SK-N-SH (cell line): ENCODE measurements at regions not wholly inside any gene's neighbourhood (a gene's known extent, or its start where the extent isn't known, plus 50 kb on each side); places are given as distances from the start of the nearest gene placed in this dataset.

Experiments
- CTCF ChIA-PET: fragments of 300-600, 350-600 bp; formaldehyde crosslinking; extraction: SDS; loops from one replicate; lab custom pipeline; 2021; lab: Yijun Ruan, JAX
- POLR2A ChIA-PET: fragments of 350-600 bp; sonication (Branson Sonifier 250); formaldehyde crosslinking; extraction: SDS; loops from one replicate; lab custom pipeline; 2020; ENCODE audit warnings: antibody characterized with exemption, inconsistent platforms; lab: Yijun Ruan, JAX
- DNase-seq: peaks from one replicate; pipeline ENCODE4 v3.0.0; 2012
- H2AFZ ChIP-seq: fragments of 200-600 bp; sonication (generic); 2 replicates; pipeline ENCODE4 v1.8.1; 2016; ENCODE audit warnings: antibody characterized with exemption, mild to moderate bottlenecking, low read depth
- H3F3A ChIP-seq: fragments of 200-600 bp; sonication (generic); replicated peaks from 2 replicates; pipeline ENCODE3; 2016; ENCODE audit warnings: antibody characterized with exemption, mild to moderate bottlenecking; ENCODE audit not compliant: insufficient read depth
- H3K27ac ChIP-seq, 2 experiments: fragments of 200-500 bp in 1 of 2; fragments of 200-600 bp in 1 of 2; sonication (Bioruptor generic) in 1 of 2; sonication (generic), shearing (Covaris generic) in 1 of 2; 2 replicates each; pipeline versions ENCODE4 v1.5.1 to v1.6.1; 2014 to 2016; ENCODE audit warnings: low read depth in 2 of 2, inconsistent platforms in 1 of 2, low read length in 1 of 2, mild to moderate bottlenecking in 1 of 2, mixed read lengths in 1 of 2
- H3K27me3 ChIP-seq: fragments of 200-600 bp; sonication (generic), shearing (Covaris generic); 2 replicates; pipeline ENCODE4 v1.6.1; 2016; ENCODE audit warnings: mixed run types; ENCODE audit not compliant: insufficient read depth
- H3K36me3 ChIP-seq, 2 experiments: fragments of 200-500 bp in 1 of 2; fragments of 200-600 bp in 1 of 2; sonication (Bioruptor generic) in 1 of 2; sonication (generic) in 1 of 2; replicated peaks in 1 of 2; 2 replicates each; pipeline versions ENCODE3 to v1.5.1; 2014 to 2016; ENCODE audit warnings: low read length in 1 of 2, mild to moderate bottlenecking in 1 of 2; ENCODE audit not compliant: insufficient read depth in 2 of 2, control insufficient read depth in 1 of 2
- H3K4me1 ChIP-seq, 2 experiments: fragments of 200-500 bp in 1 of 2; fragments of 200-600 bp in 1 of 2; sonication (Bioruptor generic) in 1 of 2; sonication (generic), shearing (Covaris generic) in 1 of 2; 2 replicates each; pipeline versions ENCODE4 v1.5.1 to v1.6.1; 2014 to 2016; ENCODE audit warnings: low read depth in 1 of 2, low read length in 1 of 2, mixed run types in 1 of 2; ENCODE audit not compliant: insufficient read depth in 2 of 2, control insufficient read depth in 1 of 2
- H3K4me2 ChIP-seq: fragments of 200-600 bp; sonication (generic), shearing (Covaris generic); 2 replicates; pipeline ENCODE4 v1.6.1; 2017; ENCODE audit warnings: mixed run types
- H3K4me3 ChIP-seq, 2 experiments: fragments of 200-500 bp in 1 of 2; fragments of 200-600 bp in 1 of 2; sonication (Bioruptor generic) in 1 of 2; sonication (generic), shearing (Covaris generic) in 1 of 2; 2 replicates each; pipeline versions ENCODE4 v1.5.1 to v1.8.1; 2014 to 2016; ENCODE audit warnings: low read depth in 2 of 2, inconsistent platforms in 1 of 2, low read length in 1 of 2, mild to moderate bottlenecking in 1 of 2, mixed read lengths in 1 of 2, moderate library complexity in 1 of 2
- H3K79me2 ChIP-seq: fragments of 200-600 bp; sonication (generic); 2 replicates; pipeline ENCODE4 v1.8.1; 2017; ENCODE audit warnings: mild to moderate bottlenecking; ENCODE audit not compliant: insufficient read depth
- H3K9ac ChIP-seq: fragments of 200-600 bp; sonication (generic); 2 replicates; pipeline ENCODE4 v1.6.1; 2017; ENCODE audit warnings: mixed run types
- H3K9me2 ChIP-seq: fragments of 200-600 bp; sonication (generic); 2 replicates; pipeline ENCODE4 v1.6.1; 2017; ENCODE audit warnings: mixed run types
- H3K9me3 ChIP-seq: fragments of 200-600 bp; sonication (generic); 2 replicates; pipeline ENCODE4 v1.6.1; 2017; ENCODE audit warnings: mixed run types, mild to moderate bottlenecking, moderate library complexity
- H4K20me1 ChIP-seq: fragments of 200-600 bp; sonication (generic); 2 replicates; pipeline ENCODE4 v1.6.1; 2017; ENCODE audit warnings: mild to moderate bottlenecking, mixed run types; ENCODE audit not compliant: insufficient read depth
- CHD2 ChIP-seq: fragments of 150-350 bp; IDR thresholded peaks from 2 replicates; pipeline ENCODE4 v1.6.1; 2018; ENCODE audit warnings: low read length; ENCODE audit not compliant: partially characterized antibody
- CTCF ChIP-seq: fragments of 200-600 bp; sonication (generic); IDR thresholded peaks from 2 replicates; pipeline ENCODE4 v1.6.1; 2017; ENCODE audit warnings: antibody characterized with exemption, mild to moderate bottlenecking, moderate library complexity
- EZH2phosphoT487 ChIP-seq: fragments of 200-600 bp; sonication (generic); IDR thresholded peaks from 2 replicates; pipeline ENCODE4 v1.6.1; 2017; ENCODE audit warnings: low read depth, mixed run types, mild to moderate bottlenecking, antibody characterized with exemption, moderate library complexity, borderline replicate concordance
- FOXJ3 ChIP-seq: sonication (generic); formaldehyde crosslinking; IDR thresholded peaks from 2 replicates; pipeline ENCODE4 v1.5.1; 2020; ENCODE audit warnings: mild to moderate bottlenecking, missing genetic modification reagents
- GABPA ChIP-seq: IDR thresholded peaks from 2 replicates; pipeline ENCODE4 v1.4.0; 2012; ENCODE audit warnings: low read depth, mild to moderate bottlenecking
- GATA2 ChIP-seq: sonication (generic); formaldehyde crosslinking; IDR thresholded peaks from 2 replicates; pipeline ENCODE4 v1.5.0; 2020; ENCODE audit warnings: mild to moderate bottlenecking, missing genetic modification reagents
- MXI1 ChIP-seq: IDR thresholded peaks from 2 replicates; pipeline ENCODE4 v1.6.1; 2012; ENCODE audit warnings: mild to moderate bottlenecking, low read depth, low read length, improper control_type of control experiment
- PBX3 ChIP-seq: IDR thresholded peaks from 2 replicates; pipeline ENCODE4; 2012
- RCOR1 ChIP-seq: fragments of 150-350 bp; IDR thresholded peaks from 2 replicates; pipeline ENCODE4 v1.6.1; 2017; ENCODE audit warnings: antibody characterized with exemption, low read length
- RXRA ChIP-seq: IDR thresholded peaks from 2 replicates; pipeline ENCODE4 v1.4.0; 2012; ENCODE audit warnings: low read depth, mild to moderate bottlenecking, borderline replicate concordance
- WGBS: methylation state at CpG from one replicate; pipeline ENCODE4 v1.1.6; 2017; ENCODE audit warnings: low lambda C conversion rate; 5-methylcytosine and 5-hydroxymethylcytosine counted together
- TF ChIP-seq, protein P1 (sequence below): fragments of 150-350 bp; IDR thresholded peaks from 2 replicates; pipeline ENCODE4 v1.6.1; 2017; ENCODE audit warnings: antibody characterized with exemption, low read length, low read depth, borderline replicate concordance
- TF ChIP-seq, protein P2 (sequence below): IDR thresholded peaks from 2 replicates; pipeline ENCODE4 v1.6.1; 2012; ENCODE audit warnings: mild to moderate bottlenecking, low read depth, low read length, moderate library complexity
- TF ChIP-seq, protein P3 (sequence below): IDR thresholded peaks from 2 replicates; pipeline ENCODE4 v1.4.0; 2012; ENCODE audit warnings: low read depth, borderline replicate concordance

DNA sequence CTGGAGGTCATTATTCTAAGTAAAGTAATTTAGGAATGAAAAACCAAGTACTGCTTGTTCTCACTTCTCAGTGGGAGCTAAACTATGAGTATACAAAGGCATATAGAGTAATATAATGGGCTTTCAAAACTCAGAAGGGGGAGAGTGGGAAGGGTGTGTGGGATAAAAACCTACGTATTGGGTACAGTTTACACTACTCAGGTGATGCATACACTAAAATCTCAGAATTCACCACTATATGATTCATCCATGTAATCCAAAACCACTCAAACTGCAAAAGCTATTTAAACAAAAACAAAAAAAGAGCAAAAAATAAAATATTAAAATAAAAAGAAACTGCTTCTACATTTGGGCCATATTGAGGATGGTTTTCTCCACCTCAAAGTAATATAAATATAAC lies 623.3 kb downstream of the NSUN3 start (continued):
- TF ChIP-seq PBX3 (no peak), RXRA (no peak), EZH2phosphoT487 (no peak), CTCF (no peak)

DNA sequence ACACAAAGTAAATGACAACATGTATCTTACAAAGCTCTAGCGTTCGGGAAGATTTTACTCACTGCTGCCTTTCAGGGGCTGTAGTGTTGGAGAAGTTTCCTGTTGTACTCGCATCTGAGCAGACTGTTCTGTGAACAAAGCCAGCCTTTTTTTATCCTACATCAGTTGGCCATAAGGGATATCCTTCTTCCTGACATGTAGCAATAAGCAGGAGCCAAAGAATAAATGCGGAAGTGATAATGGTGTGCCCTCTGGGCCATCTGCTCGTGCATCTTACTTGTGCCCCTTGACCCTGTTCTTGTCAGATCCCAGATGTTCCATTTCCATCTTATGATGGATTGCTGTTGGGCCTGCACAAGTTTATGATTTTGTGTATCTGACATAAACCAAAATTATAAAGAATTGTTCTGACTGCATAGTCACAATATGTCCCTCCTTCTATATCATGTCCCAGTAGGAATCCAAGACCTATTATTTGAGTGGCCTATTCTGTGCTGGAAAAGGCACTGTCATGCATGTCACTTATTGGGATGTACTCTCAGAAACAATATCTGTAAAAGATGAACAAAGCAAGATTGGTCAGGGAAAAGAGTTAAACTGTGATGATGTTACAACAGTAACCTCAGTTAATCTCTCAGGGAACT lies 631.3 kb downstream of the NSUN3 start:
- Histone ChIP-seq H3K27me3 (no peaks in the 10 kb centered on the region), H2AFZ (no peak overlapping the region), H3K9ac (no peak overlapping the region), H3K36me3 (no peaks in the 10 kb centered on the region), H3K4me3 (no peak overlapping the region), H3K9me2 (no peaks in the 10 kb centered on the region), H3K79me2 (no peaks in the 10 kb centered on the region), H3K4me1 (no peaks in the 10 kb centered on the region; a peak in 1 of 4 replicates), H4K20me1 (no peaks in the 10 kb centered on the region), H3K27ac (peak overlapping the region in 1 of 2 experiments; percentile 22; a peak in 1 of 4 replicates), H3F3A (no peaks in the 10 kb centered on the region), H3K9me3 (no peaks in the 10 kb centered on the region), H3K4me2 (no peak overlapping the region)
- peak; percentile 19 for DNase-seq
- WGBS, result 36% methylated on average over 5 of the region's 5 CpGs
- ChIA-PET POLR2A (no interaction called here), CTCF (no interaction called here)
- TF ChIP-seq, protein P1, sequence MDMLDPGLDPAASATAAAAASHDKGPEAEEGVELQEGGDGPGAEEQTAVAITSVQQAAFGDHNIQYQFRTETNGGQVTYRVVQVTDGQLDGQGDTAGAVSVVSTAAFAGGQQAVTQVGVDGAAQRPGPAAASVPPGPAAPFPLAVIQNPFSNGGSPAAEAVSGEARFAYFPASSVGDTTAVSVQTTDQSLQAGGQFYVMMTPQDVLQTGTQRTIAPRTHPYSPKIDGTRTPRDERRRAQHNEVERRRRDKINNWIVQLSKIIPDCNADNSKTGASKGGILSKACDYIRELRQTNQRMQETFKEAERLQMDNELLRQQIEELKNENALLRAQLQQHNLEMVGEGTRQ, result no peak
- TF ChIP-seq RCOR1 (0 out of 2 replicates have a peak, but pooled peaks have one; percentile 18), GATA2 (CRISPR knock-in tag) (peak; percentile 76)

- 66% methylated on average over 2 of the region's 2 CpGs for WGBS
- H3K27ac ChIP-seq, result no peak overlapping the region
- no peak for DNase-seq
These were observed 632.0 kb downstream of the NSUN3 start for GRCh38 chr3:94694894-94695293.

More at GRCh38 chr3:94694894-94695293, 632.0 kb downstream of the NSUN3 start:
- Histone ChIP-seq H3K9ac (no peak overlapping the region), H3K79me2 (no peaks in the 10 kb centered on the region), H3K27me3 (no peaks in the 10 kb centered on the region), H3K9me2 (no peaks in the 10 kb centered on the region), H3F3A (no peaks in the 10 kb centered on the region), H2AFZ (no peak overlapping the region), H3K36me3 (no peaks in the 10 kb centered on the region), H3K4me3 (no peak overlapping the region), H3K4me1 (no peaks in the 10 kb centered on the region; a peak in 1 of 4 replicates), H3K9me3 (no peaks in the 10 kb centered on the region), H3K4me2 (no peak overlapping the region), H4K20me1 (no peaks in the 10 kb centered on the region)
- ChIA-PET POLR2A (no interaction called here), CTCF (no interaction called here)
- no peak for TF ChIP-seq GABPA
- TF ChIP-seq CHD2, result no peak
- TF ChIP-seq, protein P2, sequence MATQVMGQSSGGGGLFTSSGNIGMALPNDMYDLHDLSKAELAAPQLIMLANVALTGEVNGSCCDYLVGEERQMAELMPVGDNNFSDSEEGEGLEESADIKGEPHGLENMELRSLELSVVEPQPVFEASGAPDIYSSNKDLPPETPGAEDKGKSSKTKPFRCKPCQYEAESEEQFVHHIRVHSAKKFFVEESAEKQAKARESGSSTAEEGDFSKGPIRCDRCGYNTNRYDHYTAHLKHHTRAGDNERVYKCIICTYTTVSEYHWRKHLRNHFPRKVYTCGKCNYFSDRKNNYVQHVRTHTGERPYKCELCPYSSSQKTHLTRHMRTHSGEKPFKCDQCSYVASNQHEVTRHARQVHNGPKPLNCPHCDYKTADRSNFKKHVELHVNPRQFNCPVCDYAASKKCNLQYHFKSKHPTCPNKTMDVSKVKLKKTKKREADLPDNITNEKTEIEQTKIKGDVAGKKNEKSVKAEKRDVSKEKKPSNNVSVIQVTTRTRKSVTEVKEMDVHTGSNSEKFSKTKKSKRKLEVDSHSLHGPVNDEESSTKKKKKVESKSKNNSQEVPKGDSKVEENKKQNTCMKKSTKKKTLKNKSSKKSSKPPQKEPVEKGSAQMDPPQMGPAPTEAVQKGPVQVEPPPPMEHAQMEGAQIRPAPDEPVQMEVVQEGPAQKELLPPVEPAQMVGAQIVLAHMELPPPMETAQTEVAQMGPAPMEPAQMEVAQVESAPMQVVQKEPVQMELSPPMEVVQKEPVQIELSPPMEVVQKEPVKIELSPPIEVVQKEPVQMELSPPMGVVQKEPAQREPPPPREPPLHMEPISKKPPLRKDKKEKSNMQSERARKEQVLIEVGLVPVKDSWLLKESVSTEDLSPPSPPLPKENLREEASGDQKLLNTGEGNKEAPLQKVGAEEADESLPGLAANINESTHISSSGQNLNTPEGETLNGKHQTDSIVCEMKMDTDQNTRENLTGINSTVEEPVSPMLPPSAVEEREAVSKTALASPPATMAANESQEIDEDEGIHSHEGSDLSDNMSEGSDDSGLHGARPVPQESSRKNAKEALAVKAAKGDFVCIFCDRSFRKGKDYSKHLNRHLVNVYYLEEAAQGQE, result no peak
- no peak for TF ChIP-seq PBX3
- no peak for TF ChIP-seq FOXJ3 (CRISPR knock-in tag)
- TF ChIP-seq EZH2phosphoT487, result no peak
- TF ChIP-seq, protein P3, sequence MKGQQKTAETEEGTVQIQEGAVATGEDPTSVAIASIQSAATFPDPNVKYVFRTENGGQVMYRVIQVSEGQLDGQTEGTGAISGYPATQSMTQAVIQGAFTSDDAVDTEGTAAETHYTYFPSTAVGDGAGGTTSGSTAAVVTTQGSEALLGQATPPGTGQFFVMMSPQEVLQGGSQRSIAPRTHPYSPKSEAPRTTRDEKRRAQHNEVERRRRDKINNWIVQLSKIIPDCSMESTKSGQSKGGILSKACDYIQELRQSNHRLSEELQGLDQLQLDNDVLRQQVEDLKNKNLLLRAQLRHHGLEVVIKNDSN, result no peak
- TF ChIP-seq MXI1, result no peak
